ENCODE measurements at regions not wholly inside any gene's neighbourhood (a gene's known extent, or its start where the extent isn't known, plus 50 kb on each side); places are given as distances from the start of the nearest gene placed in this dataset.

DNA sequence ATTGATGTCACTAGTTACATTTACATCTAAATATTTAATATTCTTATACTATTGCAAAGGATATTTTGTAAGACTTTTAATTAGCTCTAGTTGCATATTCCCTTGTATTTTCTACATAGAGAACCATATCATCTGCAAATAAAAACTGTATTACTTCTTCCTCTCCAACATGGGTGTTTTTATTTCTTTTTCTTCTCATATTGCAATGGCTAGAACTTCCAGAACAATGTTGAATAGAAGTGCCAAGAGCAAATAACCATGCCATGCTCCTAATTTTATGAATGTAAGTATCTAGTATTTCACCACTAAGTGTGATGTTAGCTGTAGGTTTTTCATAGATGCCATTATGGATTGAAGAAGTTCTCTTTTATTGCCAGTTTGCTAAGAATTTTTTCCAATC lies 321.8 kb upstream of the NCAM1 start:
- Histone ChIP-seq H3K4me3 (IDR thresholded peaks at IDR 0.05; ENCODE audit: insufficient read depth, low read depth, low read length) (no peak overlapping the region), H2AFZ (ENCODE audit: low read depth) (no peak overlapping the region), H3K79me2 (ENCODE audit: insufficient read depth, low read depth) (no peaks in the 10 kb centered on the region), H3K36me3 (ENCODE audit: insufficient read depth) (no peaks in the 10 kb centered on the region), H3K4me1 (ENCODE audit: low read depth, poor library complexity, severe bottlenecking) (no peaks in the 10 kb centered on the region), H3K27ac (no peak overlapping the region), H3K4me2 (no peak overlapping the region), H3K27me3 (ENCODE audit: insufficient read depth, low read depth) (no peaks in the 10 kb centered on the region), H4K20me1 (ENCODE audit: insufficient read depth) (no peaks in the 10 kb centered on the region), H3K9ac (no peak overlapping the region)
- TF ChIP-seq, protein P1, sequence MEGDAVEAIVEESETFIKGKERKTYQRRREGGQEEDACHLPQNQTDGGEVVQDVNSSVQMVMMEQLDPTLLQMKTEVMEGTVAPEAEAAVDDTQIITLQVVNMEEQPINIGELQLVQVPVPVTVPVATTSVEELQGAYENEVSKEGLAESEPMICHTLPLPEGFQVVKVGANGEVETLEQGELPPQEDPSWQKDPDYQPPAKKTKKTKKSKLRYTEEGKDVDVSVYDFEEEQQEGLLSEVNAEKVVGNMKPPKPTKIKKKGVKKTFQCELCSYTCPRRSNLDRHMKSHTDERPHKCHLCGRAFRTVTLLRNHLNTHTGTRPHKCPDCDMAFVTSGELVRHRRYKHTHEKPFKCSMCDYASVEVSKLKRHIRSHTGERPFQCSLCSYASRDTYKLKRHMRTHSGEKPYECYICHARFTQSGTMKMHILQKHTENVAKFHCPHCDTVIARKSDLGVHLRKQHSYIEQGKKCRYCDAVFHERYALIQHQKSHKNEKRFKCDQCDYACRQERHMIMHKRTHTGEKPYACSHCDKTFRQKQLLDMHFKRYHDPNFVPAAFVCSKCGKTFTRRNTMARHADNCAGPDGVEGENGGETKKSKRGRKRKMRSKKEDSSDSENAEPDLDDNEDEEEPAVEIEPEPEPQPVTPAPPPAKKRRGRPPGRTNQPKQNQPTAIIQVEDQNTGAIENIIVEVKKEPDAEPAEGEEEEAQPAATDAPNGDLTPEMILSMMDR (conservative IDR thresholded peaks at IDR 0.05; ENCODE audit: low read depth, low read length), result no peak

DNA sequence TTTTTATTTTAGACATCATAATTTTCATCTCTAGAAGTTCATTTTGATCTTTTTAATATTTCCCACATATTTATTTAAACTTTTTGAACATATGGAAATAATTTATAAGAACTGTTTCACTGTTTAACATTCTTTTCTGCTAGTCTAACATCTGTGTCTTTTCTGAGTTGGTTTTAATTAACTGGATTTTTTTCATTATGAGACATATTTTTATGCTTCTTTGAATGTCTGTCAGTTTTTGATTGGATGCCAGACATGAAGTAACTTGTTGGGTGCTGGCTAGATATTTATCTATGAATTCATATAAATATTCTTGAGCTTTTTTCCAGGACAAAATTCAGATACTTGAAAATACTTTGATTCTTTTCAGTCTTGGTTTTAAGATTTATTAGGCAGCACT lies 317.8 kb upstream of the NCAM1 start:
- no peak overlapping the region for H3K9ac ChIP-seq
- no peak overlapping the region for H2AFZ ChIP-seq (ENCODE audit: low read depth)
- H3K27me3 ChIP-seq (ENCODE audit: insufficient read depth, low read depth), result no peaks in the 10 kb centered on the region
- no peaks in the 10 kb centered on the region for H4K20me1 ChIP-seq (ENCODE audit: insufficient read depth)
- no peaks in the 10 kb centered on the region for H3K36me3 ChIP-seq (ENCODE audit: insufficient read depth)
- H3K4me3 ChIP-seq (IDR thresholded peaks at IDR 0.05; ENCODE audit: insufficient read depth, low read depth, low read length), result no peak overlapping the region
- no peaks in the 10 kb centered on the region for H3K4me1 ChIP-seq (ENCODE audit: low read depth, poor library complexity, severe bottlenecking)
- TF ChIP-seq, protein P1 (conservative IDR thresholded peaks at IDR 0.05; ENCODE audit: low read depth, low read length), result no peak
- H3K79me2 ChIP-seq (ENCODE audit: insufficient read depth, low read depth), result no peaks in the 10 kb centered on the region
- H3K4me2 ChIP-seq, result no peak overlapping the region
- no peak overlapping the region for H3K27ac ChIP-seq

GRCh38 chr11:112644410-112645131 lies 316.6 kb upstream of the NCAM1 start:
- Histone ChIP-seq H3K9ac (no peak overlapping the region), H2AFZ (ENCODE audit: low read depth) (no peak overlapping the region), H3K4me2 (no peak overlapping the region), H3K27ac (no peak overlapping the region), H3K27me3 (ENCODE audit: insufficient read depth, low read depth) (no peaks in the 10 kb centered on the region), H4K20me1 (ENCODE audit: insufficient read depth) (no peaks in the 10 kb centered on the region), H3K36me3 (ENCODE audit: insufficient read depth) (no peaks in the 10 kb centered on the region), H3K4me3 (IDR thresholded peaks at IDR 0.05; ENCODE audit: insufficient read depth, low read depth, low read length) (no peak overlapping the region), H3K79me2 (ENCODE audit: insufficient read depth, low read depth) (no peaks in the 10 kb centered on the region), H3K4me1 (ENCODE audit: low read depth, poor library complexity, severe bottlenecking) (no peaks in the 10 kb centered on the region)
- TF ChIP-seq, protein P1 (conservative IDR thresholded peaks at IDR 0.05; ENCODE audit: low read depth, low read length), result no peak

- no peaks in the 10 kb centered on the region for H3K4me1 ChIP-seq (ENCODE audit: low read depth, poor library complexity, severe bottlenecking)
- no peak overlapping the region for H2AFZ ChIP-seq (ENCODE audit: low read depth)
- H3K27ac ChIP-seq, result no peak overlapping the region
- TF ChIP-seq, protein P1 (conservative IDR thresholded peaks at IDR 0.05; ENCODE audit: low read depth, low read length), result no peak
- no peak overlapping the region for H3K4me3 ChIP-seq (IDR thresholded peaks at IDR 0.05; ENCODE audit: insufficient read depth, low read depth, low read length)
- H3K79me2 ChIP-seq (ENCODE audit: insufficient read depth, low read depth), result no peaks in the 10 kb centered on the region
- no peaks in the 10 kb centered on the region for H3K27me3 ChIP-seq (ENCODE audit: insufficient read depth, low read depth)
- no peaks in the 10 kb centered on the region for H4K20me1 ChIP-seq (ENCODE audit: insufficient read depth)
- no peak overlapping the region for H3K9ac ChIP-seq
- no peaks in the 10 kb centered on the region for H3K36me3 ChIP-seq (ENCODE audit: insufficient read depth)
- H3K4me2 ChIP-seq, result no peak overlapping the region
These were observed 311.4 kb upstream of the NCAM1 start for GRCh38 chr11:112649856-112650255.
